B cell (primary cell): ENCODE measurements at regions not wholly inside any gene's neighbourhood (a gene's known extent, or its start where the extent isn't known, plus 50 kb on each side); places are given as distances from the start of the nearest gene placed in this dataset.

Experiments
- ATAC-seq: fragments of 200-7000 bp; cut with Tn5 transposase; one replicate; pipeline ENCODE4 v1.10.0; 2021; ENCODE audit warnings: low read depth, mild to moderate bottlenecking, moderate number of reproducible peaks, moderate library complexity
- CTCF ChIA-PET: fragments of 350-600 bp; sonication (Branson Sonifier 250); formaldehyde crosslinking; loops from one replicate; lab custom pipeline; 2021; ENCODE audit warnings: antibody characterized with exemption, inconsistent platforms; lab: Charles Lee
- POLR2A ChIA-PET: fragments of 350-600 bp; sonication (Branson Sonifier 250); formaldehyde crosslinking; loops from one replicate; lab custom pipeline; 2021; ENCODE audit warnings: antibody characterized with exemption; lab: Charles Lee
- DNase-seq: peaks from one replicate; pipeline ENCODE4 v3.0.0; 2013
- H2AFZ ChIP-seq: 2 replicates; pipeline ENCODE4 v1.6.1; 2012; ENCODE audit warnings: mild to moderate bottlenecking, low read depth, low read length; ENCODE audit not compliant: insufficient read depth, poor library complexity, severe bottlenecking
- H3K27ac ChIP-seq, 2 donors: 1 replicate in 1 of 2; 2 replicates in 1 of 2; pipeline ENCODE4 v1.5.1; 2012 to 2013; ENCODE audit warnings: low read length in 2 of 2, mild to moderate bottlenecking in 2 of 2, moderate library complexity in 1 of 2
- H3K27me3 ChIP-seq, 4 experiments: fragments of 200-600 bp in 1 of 4; sonication (generic) in 1 of 4; replicated peaks in 1 of 4; 1 replicate in 2 of 4; 2 replicates in 2 of 4; pipeline versions ENCODE4 v1.6.1 to v1.7.0; 2013 to 2016; ENCODE audit warnings: low read length in 3 of 4, mild to moderate bottlenecking in 2 of 4, mixed read lengths in 1 of 4, moderate library complexity in 1 of 4; ENCODE audit not compliant: insufficient read depth in 4 of 4, control insufficient read depth in 3 of 4; ENCODE audit errors: control extremely low read depth in 1 of 4
- H3K36me3 ChIP-seq, 2 experiments: replicated peaks in 1 of 2; 1 replicate in 1 of 2; 2 replicates in 1 of 2; pipeline versions ENCODE4 v1.6.1 to v1.7.1; 2013; ENCODE audit warnings: low read length in 1 of 2; ENCODE audit not compliant: insufficient read depth in 2 of 2, control insufficient read depth in 1 of 2; ENCODE audit errors: control extremely low read depth in 1 of 2, extremely low read depth in 1 of 2
- H3K4me1 ChIP-seq, 2 donors: fragments of 200-600 bp in 1 of 2; sonication (generic) in 1 of 2; 1 replicate in 1 of 2; 2 replicates in 1 of 2; pipeline versions ENCODE4 v1.5.1 to v1.6.1; 2013 to 2017; ENCODE audit warnings: low read length in 2 of 2; ENCODE audit not compliant: control insufficient read depth in 2 of 2, insufficient read depth in 2 of 2
- H3K4me2 ChIP-seq: replicated peaks from 2 replicates; pipeline ENCODE3; 2012; ENCODE audit warnings: mild to moderate bottlenecking, low read depth, low read length; ENCODE audit not compliant: poor library complexity, severe bottlenecking
- H3K4me3 ChIP-seq, 5 experiments: fragments of 200-600 bp in 1 of 5; sonication (generic) in 1 of 5; 1 replicate in 3 of 5; 2 replicates in 2 of 5; pipeline versions ENCODE4 v1.5.1 to v1.7.0; 2011 to 2016; ENCODE audit warnings: low read length in 4 of 5, mild to moderate bottlenecking in 4 of 5, low read depth in 2 of 5, control low read depth in 1 of 5, moderate library complexity in 1 of 5; ENCODE audit not compliant: insufficient read depth in 1 of 5; ENCODE audit errors: control extremely low read depth in 1 of 5, extremely low read depth in 1 of 5
- H3K79me2 ChIP-seq: fragments of 200-600 bp; sonication (generic); one replicate; pipeline ENCODE4 v1.6.0; 2016; ENCODE audit warnings: low read length; ENCODE audit not compliant: control insufficient read depth, insufficient read depth
- H3K9ac ChIP-seq: fragments of 200-600 bp; sonication (generic); 2 replicates; pipeline ENCODE4 v1.6.1; 2017; ENCODE audit warnings: mild to moderate bottlenecking, low read length, moderate library complexity
- H3K9me3 ChIP-seq, 3 donors: one replicate each; pipeline versions ENCODE4 v1.6.1 to v1.7.1; 2013; ENCODE audit warnings: low read length in 2 of 3; ENCODE audit not compliant: control insufficient read depth in 2 of 3, insufficient read depth in 1 of 3; ENCODE audit errors: control extremely low read depth in 1 of 3
- H4K20me1 ChIP-seq: 2 replicates; pipeline ENCODE4 v1.6.0; 2012; ENCODE audit warnings: mild to moderate bottlenecking, low read length; ENCODE audit not compliant: insufficient read depth, control insufficient read depth, poor library complexity, severe bottlenecking
- H3K27ac Mint-ChIP-seq: one replicate; pipeline ENCODE4 v1.8.0; 2021; ENCODE audit warnings: mixed read lengths
- H3K27me3 Mint-ChIP-seq: one replicate; pipeline ENCODE4 v1.8.0; 2021; ENCODE audit warnings: mixed read lengths
- H3K4me1 Mint-ChIP-seq: one replicate; pipeline ENCODE4 v1.8.0; 2021; ENCODE audit warnings: mixed read lengths
- H3K4me3 Mint-ChIP-seq: one replicate; pipeline ENCODE4 v1.8.0; 2021; ENCODE audit warnings: mixed read lengths
- H3K9me3 Mint-ChIP-seq: one replicate; pipeline ENCODE4 v1.8.0; 2022; ENCODE audit warnings: mixed read lengths; ENCODE audit not compliant: insufficient read depth
- EZH2 ChIP-seq: IDR thresholded peaks from 2 replicates; pipeline ENCODE4 v1.6.1; 2012; ENCODE audit warnings: borderline replicate concordance, low read depth, mild to moderate bottlenecking, moderate library complexity, low read length; ENCODE audit not compliant: insufficient read depth, poor library complexity, severe bottlenecking
- WGBS: methylation state at CpG from one replicate; pipeline ENCODE4 v1.1.5; 2013; ENCODE audit warnings: missing lambda C conversion rate; ENCODE audit not compliant: insufficient coverage; 5-methylcytosine and 5-hydroxymethylcytosine counted together
- intact Hi-C: fragments of 100-400 bp; cut with micrococcal nuclease; formaldehyde crosslinking; loops from one replicate; pipeline ENCODE4 v1.10.0; 2022
- TF ChIP-seq, protein P1 (sequence below): fragments of 200-600 bp; IDR thresholded peaks from one replicate; pipeline ENCODE4 v1.8.0; 2022; ENCODE audit warnings: antibody characterized with exemption, mild to moderate bottlenecking

DNA sequence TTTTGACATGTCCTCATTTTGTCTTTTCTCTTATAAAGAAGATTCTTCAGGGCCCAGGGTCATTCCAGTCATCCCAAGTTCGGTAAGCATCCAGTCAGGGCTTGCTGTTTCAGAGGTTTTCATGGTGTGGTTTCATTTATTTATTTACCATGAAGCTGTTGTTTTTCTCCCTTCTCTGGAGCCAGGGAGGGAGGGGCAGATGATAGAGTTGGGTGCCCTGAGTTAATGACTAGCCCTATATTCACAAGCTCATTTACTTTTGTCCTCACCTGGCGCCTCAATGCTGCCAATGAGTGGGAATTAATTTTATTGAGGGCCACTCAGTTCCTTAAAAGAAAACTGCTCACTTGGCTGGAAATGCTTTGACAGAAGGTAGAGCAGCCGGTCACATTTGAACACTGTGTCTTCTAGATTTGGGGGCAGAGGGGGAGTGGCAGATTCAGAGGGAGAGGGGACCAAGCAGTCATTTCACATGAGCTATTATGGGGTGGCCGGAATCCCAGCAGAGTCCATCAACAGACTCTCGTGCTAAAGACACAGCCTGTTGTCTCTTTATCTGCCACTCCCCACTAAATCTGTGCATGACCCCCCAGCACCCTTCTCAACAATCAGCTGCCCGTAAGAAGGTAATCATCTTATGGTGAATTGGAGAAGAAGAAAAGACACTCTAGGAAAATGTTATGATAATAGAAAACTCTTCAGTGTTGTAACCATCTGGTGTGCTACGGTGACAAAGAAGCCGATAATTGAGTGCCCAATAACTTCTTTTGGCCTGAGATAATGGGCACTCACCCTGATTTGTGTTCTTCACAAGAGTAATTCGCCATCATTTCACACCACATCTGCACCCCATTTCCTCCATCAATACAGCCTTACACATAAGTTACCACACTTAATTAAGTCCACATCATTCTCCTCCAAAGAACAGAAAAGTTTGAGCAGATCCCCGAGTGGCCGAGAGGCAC, 573.5 kb upstream of the JAG1 start:
- Mint-ChIP-seq H3K27me3 (no peaks in the 10 kb centered on the region), H3K9me3 (no peaks in the 10 kb centered on the region), H3K27ac (no peak overlapping the region), H3K4me1 (no peaks in the 10 kb centered on the region), H3K4me3 (no peak overlapping the region)
- no peaks in the 10 kb centered on the region for H3K36me3 ChIP-seq
- H3K27me3 ChIP-seq: no peaks in the 10 kb centered on the region
- no peak overlapping the region for H2AFZ ChIP-seq
- H4K20me1 ChIP-seq: no peaks in the 10 kb centered on the region
- DNase-seq: no peak
- TF ChIP-seq EZH2: no peak
- TF ChIP-seq, protein P1, sequence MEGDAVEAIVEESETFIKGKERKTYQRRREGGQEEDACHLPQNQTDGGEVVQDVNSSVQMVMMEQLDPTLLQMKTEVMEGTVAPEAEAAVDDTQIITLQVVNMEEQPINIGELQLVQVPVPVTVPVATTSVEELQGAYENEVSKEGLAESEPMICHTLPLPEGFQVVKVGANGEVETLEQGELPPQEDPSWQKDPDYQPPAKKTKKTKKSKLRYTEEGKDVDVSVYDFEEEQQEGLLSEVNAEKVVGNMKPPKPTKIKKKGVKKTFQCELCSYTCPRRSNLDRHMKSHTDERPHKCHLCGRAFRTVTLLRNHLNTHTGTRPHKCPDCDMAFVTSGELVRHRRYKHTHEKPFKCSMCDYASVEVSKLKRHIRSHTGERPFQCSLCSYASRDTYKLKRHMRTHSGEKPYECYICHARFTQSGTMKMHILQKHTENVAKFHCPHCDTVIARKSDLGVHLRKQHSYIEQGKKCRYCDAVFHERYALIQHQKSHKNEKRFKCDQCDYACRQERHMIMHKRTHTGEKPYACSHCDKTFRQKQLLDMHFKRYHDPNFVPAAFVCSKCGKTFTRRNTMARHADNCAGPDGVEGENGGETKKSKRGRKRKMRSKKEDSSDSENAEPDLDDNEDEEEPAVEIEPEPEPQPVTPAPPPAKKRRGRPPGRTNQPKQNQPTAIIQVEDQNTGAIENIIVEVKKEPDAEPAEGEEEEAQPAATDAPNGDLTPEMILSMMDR: no peak
- no peak overlapping the region for H3K27ac ChIP-seq
- intact Hi-C loops: no loop called here
- no peak overlapping the region for H3K9ac ChIP-seq
- no peak overlapping the region for H3K4me2 ChIP-seq
- H3K79me2 ChIP-seq: no peaks in the 10 kb centered on the region
- ChIA-PET POLR2A (no interaction called here), CTCF (no interaction called here)
- H3K4me1 ChIP-seq: no peaks in the 10 kb centered on the region
- no peak for ATAC-seq
- no peaks in the 10 kb centered on the region for H3K9me3 ChIP-seq
- no peak overlapping the region for H3K4me3 ChIP-seq
- 88% methylated on average over 4 of the region's 11 CpGs for WGBS

DNA sequence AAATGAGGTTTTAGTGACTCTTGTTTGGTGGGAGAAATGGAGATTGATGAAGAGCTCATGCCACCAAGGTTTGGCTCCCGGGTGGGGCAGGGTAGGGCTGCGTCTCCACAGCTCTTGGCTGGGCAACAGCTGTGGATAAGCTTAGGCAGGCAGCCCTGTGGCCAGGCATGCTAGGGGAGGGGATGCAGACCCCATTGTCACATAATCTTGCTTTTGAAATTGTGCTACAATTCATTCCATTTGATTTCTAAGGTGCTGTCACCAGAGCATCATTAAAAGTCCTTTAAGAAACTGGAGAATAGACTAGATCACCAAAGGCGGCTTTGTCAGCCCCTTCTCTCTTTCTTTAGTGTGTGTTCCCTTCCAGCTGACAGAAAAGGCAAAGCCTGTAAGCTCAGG, 574.2 kb upstream of the JAG1 start:
- H4K20me1 ChIP-seq: no peaks in the 10 kb centered on the region
- no peak for TF ChIP-seq EZH2
- TF ChIP-seq, protein P1: no peak
- no peak overlapping the region for H2AFZ ChIP-seq
- ChIA-PET CTCF (no interaction called here), POLR2A (no interaction called here)
- ATAC-seq (no peak), DNase-seq (no peak)
- H3K4me3 ChIP-seq: no peak overlapping the region
- intact Hi-C loops: no loop called here
- H3K27me3 Mint-ChIP-seq: no peaks in the 10 kb centered on the region
- H3K27ac ChIP-seq: no peak overlapping the region
- no peak overlapping the region for H3K9ac ChIP-seq
- H3K9me3 ChIP-seq: no peaks in the 10 kb centered on the region
- H3K4me1 ChIP-seq: no peaks in the 10 kb centered on the region
- WGBS: 90% methylated on average over 3 of the region's 3 CpGs
- H3K36me3 ChIP-seq: no peaks in the 10 kb centered on the region
- no peaks in the 10 kb centered on the region for H3K79me2 ChIP-seq
- H3K4me1 Mint-ChIP-seq: no peaks in the 10 kb centered on the region
- H3K27me3 ChIP-seq: no peaks in the 10 kb centered on the region
- no peak overlapping the region for H3K4me3 Mint-ChIP-seq
- no peaks in the 10 kb centered on the region for H3K9me3 Mint-ChIP-seq
- H3K4me2 ChIP-seq: no peak overlapping the region
- no peak overlapping the region for H3K27ac Mint-ChIP-seq
